C4-2B (cell line): ENCODE measurements at regions not wholly inside any gene's neighbourhood (a gene's known extent, or its start where the extent isn't known, plus 50 kb on each side); places are given as distances from the start of the nearest gene placed in this dataset.

Experiments
- H3K27ac ChIP-seq: fragments of 450-650 bp; 2 replicates; pipeline ENCODE4 v1.5.1; 2017
- CTCF ChIP-seq: fragments of 450-650 bp; conservative IDR thresholded peaks from 2 replicates; pipeline ENCODE4 v1.5.1; 2017; ENCODE audit warnings: mild to moderate bottlenecking
- ZFX ChIP-seq: fragments of 450-650 bp; IDR thresholded peaks from 2 replicates; pipeline ENCODE4 v1.6.1; 2017

DNA sequence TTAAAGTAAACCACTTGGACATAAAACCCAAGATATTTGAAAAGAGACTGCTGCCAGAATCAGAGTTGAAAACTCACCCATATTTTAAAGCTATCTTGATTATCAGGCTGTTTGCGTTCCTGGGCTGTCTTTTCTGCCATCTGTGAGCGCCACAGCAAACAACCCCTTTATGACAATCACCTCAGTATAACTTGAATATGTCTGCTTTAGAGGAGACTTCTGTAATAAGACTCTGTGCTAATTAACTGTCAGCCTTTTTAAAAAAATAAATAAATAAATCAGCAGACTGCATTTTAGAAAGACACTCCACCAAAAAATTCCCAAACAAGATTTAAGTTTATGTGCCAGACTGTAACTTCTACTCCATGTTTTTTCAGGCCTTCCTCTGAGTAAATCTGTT is 375.7 kb upstream of the CCNH start:
- TF ChIP-seq ZFX (no peak), CTCF (no peak)
- H3K27ac ChIP-seq: no peak overlapping the region

- TF ChIP-seq CTCF (no peak), ZFX (no peak)
- H3K27ac ChIP-seq: no peak overlapping the region
Observed at GRCh38 chr5:87787625-87788256, 375.0 kb upstream of the CCNH start.

GRCh38 chr5:87787086-87787485 is 374.4 kb upstream of the CCNH start:
- H3K27ac ChIP-seq: no peak overlapping the region
- TF ChIP-seq CTCF: no peak
- TF ChIP-seq ZFX: no peak

DNA sequence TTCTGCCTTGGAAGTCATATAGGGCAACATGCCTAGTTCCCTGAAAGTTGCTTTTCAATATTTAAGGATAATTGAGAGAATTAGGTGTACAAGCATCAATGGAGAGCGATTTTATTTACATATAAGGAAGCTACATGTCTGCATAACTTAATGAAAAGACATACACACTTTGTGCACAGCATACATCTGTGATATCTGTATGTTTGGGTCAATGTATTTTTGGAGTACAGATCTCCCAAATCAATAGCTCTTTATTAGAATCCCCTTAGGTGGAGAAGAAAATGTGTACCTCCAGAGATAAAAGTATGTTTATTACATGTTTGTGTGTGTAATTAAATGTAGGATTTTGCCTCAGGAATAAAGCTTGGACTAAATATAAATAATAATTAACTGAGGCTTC is 373.7 kb upstream of the CCNH start:
- no peak overlapping the region for H3K27ac ChIP-seq
- TF ChIP-seq CTCF (no peak), ZFX (no peak)

DNA sequence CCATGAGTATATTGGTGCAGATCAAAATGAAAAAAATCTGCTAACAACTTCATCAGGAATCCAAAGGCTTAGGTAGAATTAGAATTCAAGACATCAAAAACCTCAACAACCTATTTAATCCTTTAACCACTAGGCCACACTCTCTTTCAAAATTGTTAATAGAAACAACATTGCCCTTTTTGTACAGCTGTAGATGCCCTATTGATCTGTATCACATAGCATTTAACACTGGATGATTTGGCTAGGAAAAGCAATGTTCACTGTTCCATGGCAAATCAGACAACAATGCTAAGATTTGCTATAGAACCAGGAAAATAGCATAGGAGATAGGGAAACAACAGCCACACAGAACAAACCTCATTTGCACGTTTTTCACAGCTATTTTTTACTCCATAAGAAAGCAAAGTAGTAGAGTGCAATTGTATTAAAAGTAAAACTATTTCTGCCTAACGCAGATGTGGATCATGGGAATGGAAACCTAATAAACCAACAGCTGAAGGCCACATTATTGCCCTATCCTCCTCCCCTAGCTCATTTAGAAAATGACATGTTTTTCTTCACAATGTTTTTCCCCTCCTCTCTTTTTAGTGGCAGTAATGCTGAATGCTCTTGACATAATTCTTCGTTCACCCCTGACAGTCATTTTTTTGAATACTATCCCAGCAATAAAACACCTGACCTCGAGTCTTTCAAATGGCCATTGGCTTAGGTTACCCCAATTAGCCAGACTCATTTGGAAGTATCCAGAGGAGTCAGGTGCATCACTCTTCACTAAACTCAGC is 373.0 kb upstream of the CCNH start:
- TF ChIP-seq ZFX: no peak
- no peak for TF ChIP-seq CTCF
- no peak overlapping the region for H3K27ac ChIP-seq

- no peak for TF ChIP-seq ZFX
- H3K27ac ChIP-seq: no peak overlapping the region
Observed at GRCh38 chr5:87784879-87785495, 372.3 kb upstream of the CCNH start.

GRCh38 chr5:87784311-87784710 is 371.6 kb upstream of the CCNH start:
- no peak for TF ChIP-seq CTCF
- TF ChIP-seq ZFX: no peak
- no peak overlapping the region for H3K27ac ChIP-seq
